SK-N-MC (cell line): ENCODE measurements at regions not wholly inside any gene's neighbourhood (a gene's known extent, or its start where the extent isn't known, plus 50 kb on each side); places are given as distances from the start of the nearest gene placed in this dataset.

ENCODE experiments used
- EZH2 ChIP-seq: fragments of 200-600 bp; sonication (generic); IDR thresholded peaks from one replicate; pipeline ENCODE4 v1.6.1; 2017; ENCODE audit warnings: antibody characterized with exemption
- POLR2AphosphoS5 ChIP-seq: IDR thresholded peaks from 2 replicates; pipeline ENCODE4 v1.6.1; 2012; ENCODE audit warnings: mild to moderate bottlenecking, low read depth, low read length, borderline replicate concordance

DNA sequence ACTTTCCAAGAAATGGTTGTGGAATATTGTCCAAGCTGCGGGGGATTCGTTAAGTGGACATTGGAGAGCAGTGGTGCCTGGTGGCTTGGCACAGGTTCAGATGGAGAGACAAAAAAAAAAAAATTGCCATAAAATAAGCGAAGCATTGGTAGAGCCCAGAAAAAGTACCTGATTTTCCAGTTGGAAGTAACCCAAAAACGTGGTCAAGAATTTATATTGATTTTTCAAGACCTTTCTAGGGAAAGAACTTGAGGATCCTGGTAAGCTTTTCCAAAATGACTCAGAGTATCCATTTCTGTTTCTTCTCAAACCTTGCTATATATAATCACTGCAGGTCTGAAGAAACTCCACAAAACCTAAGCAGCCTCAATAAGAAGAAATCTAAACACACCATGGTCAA, 94.6 kb downstream of the ING1 start:
- TF ChIP-seq EZH2 (no peak), POLR2AphosphoS5 (no peak)
